Hypothalamus (tissue), 51 donors: ENCODE measurements at regions not wholly inside any gene's neighbourhood (a gene's known extent, or its start where the extent isn't known, plus 50 kb on each side); places are given as distances from the start of the nearest gene placed in this dataset.

ENCODE experiments used
- DNase-seq, 51 donors: peaks; one replicate each; lab custom pipeline; 2025; lab: John Stamatoyannopoulos, UW

DNA sequence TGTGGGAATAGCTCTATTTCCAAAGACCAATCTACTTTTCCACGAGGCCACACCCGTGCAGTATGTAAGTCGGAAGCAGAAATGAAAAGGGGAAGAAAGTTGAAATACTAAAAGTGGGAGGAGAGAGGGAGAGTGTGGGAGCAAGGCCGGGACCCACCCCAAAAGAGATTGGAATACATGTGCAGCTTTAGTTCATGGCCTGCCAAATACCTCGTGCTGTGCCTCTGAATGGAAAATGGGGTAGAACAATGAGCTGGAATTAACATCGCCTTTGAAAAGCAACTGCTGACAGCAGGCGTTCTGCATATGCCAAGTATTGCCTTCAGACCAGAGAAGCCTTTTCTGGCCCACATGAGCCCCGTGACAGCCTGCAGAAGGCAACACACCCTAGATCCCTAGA, 155.6 kb downstream of the CD83 start:
- DNase-seq, result no peak

- no peak for DNase-seq
These were observed 156.4 kb downstream of the CD83 start for GRCh38 chr6:14274016-14274415.

DNA sequence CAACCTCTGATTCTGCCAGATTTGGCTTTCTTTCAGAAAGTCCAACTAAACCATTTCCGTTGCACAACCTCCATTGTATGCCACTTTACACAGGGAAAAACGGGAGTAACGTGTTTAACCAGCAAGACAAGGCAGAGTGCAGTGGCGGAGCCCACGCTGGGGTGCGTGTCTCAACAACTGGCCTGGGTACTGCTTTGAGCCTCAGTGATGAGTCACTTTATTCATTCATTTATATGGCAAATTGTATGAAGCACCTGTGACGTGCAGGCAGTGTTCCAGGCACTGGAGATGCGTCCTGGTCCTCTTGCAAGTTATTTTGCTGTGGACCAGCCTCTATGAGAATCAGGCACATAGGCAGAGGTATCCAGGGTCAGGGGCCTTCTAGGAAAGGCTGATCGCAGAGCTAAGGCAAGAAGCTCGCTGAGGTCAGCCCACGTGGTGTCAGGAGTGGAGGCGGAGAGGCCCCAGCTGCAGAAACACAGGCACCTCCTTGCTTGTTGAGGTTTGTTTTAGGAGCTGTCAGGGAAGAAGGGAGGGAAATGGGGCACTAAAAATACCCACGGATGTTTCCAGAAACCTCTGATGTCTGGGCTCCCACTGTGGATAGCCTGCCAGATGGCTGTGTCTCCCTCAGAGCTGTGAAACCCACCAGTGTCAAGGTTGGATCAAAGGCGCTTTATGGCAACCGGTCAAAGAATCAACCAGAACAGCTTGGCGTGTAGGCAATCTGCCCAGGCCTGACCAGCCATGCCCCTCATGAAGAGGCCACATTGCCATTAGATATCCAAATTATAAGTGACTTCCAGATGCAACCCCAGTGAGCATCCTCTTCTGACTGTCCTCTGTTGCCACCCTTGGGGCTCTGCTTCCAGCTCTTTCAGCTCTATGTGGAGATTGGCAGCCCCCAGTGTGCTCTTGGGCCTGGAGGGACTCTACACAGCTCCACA, 157.2 kb downstream of the CD83 start:
- DNase-seq, result peak in 2 of 51 donors; percentile 19 to 36

- DNase-seq, result peak in 15 of 51 donors; percentile 7 to 55 (median 16)
These were observed 157.9 kb downstream of the CD83 start for GRCh38 chr6:14275493-14275851.

DNA sequence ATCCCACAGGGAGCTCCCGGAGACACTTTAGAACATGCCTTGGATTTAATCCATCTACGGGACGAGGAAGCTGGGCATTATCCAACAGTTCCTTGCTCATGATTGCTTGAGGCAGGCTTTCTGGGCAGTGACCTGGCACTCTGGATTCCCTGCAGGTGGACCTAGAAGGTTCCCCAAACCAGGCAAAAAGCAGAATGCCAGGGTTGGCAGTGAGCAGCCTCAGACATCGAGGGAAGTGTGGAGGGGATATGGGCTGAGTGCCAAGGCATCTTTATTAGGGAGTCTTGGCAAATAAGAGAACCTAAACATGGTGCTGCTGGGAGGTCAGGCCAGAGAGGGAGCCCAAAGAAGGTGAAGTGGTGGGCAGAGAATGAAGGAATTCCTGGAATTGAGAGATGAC, 158.5 kb downstream of the CD83 start:
- DNase-seq, result no peak

- peak in 1 of 51 donors; percentile 21 for DNase-seq
These were observed 159.3 kb downstream of the CD83 start for GRCh38 chr6:14276667-14277404.

- DNase-seq, result no peak
These were observed 159.9 kb downstream of the CD83 start for GRCh38 chr6:14277405-14277930.

- DNase-seq, result no peak
These were observed 160.4 kb downstream of the CD83 start for GRCh38 chr6:14278006-14278405.

DNA sequence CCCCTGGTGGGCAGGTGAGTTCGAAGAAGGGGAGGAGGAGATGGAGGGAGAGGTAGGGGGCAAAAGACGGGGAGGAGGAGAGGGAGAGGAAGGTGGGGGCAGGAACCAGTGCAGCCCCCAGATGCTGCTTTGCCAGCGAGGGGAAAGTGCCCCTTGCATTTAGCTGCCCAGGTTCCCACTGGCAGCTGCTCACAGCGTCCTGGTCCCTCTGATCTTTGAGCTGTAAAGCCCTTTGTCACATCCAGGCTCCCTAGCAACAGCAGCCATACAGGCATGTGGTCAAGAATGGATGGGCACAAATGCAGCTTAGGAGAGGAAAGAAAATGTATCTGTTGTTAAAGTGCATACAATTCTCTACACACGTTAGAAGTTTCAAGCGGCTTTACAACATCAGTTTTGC, 160.9 kb downstream of the CD83 start:
- no peak for DNase-seq

- no peak for DNase-seq
These were observed 162.5 kb downstream of the CD83 start for GRCh38 chr6:14280006-14280510.

- DNase-seq, result no peak
These were observed 163.3 kb downstream of the CD83 start for GRCh38 chr6:14280766-14281293.

DNA sequence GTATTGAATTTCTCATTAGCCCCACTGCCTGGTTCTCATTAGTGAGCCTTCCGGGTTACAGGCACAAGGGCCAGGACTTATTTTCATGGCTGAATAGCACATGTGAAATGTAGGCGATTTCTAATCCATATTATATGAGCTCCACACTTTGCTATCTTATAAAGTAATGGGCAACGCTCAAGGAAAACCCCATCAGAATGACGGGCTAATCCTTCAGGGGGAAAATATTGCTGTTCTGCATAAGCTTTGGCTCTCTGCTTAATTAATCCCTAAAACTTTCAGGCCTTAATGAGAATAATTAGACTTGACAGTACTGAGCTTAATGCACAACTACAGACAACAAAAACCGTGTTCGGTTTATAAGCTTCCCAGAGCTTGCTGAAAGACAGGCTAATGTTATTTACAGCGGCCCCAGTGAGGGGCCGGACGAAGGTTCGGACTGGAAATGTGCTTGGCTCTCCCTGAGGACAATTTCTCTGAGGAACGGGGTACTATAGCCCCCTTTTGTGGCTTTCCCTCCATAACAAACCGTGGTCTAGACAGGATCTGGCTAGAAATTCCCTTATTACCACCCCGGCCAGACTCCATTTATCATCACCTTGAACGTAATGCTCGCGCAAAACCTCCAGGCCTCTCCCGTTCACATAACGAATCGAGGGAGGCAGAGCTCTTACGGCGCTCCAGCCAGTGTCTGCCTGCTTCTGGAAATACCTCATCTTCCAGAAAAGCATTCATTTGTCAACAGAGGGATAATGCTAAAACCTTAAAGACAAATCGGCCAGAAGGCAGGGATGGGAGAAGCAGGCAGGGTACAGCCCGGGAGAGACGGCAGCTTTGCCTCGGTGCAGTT, 164.5 kb downstream of the CD83 start:
- no peak for DNase-seq

GRCh38 chr6:14282854-14283505, 165.4 kb downstream of the CD83 start:
- DNase-seq, result no peak

- no peak for DNase-seq
These were observed 166.1 kb downstream of the CD83 start for GRCh38 chr6:14283600-14284235.

DNA sequence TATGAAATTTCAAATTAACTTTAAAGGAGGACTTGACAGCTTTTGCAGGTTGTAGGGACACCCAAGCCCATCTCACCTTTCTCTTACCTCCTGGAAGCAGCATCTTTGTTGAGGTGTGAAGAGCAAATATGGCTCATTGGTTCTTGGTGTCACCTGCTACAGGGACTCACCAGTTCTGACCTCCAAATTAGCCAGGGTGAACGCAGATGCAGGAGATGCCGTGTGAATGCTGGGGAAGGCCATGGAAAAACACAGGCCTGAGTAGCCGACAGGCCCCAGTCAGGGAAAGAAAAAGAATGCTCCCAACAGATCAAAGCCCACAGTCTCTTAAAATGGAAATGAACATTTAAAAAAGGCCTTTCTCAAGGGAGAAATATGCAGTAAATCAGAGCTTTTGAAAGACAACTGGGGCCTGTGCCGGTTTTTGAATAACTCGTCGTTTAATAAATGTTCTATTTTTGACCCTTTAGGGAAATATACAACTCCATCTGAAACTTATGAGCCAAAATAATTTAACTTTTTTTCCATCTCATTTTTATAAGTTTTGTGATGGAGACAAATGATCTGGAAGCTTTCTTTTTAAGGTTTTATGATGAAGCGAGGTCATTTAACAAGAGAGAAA, 167.5 kb downstream of the CD83 start:
- DNase-seq, result no peak

GRCh38 chr6:14286144-14286543, 168.6 kb downstream of the CD83 start:
- no peak for DNase-seq

GRCh38 chr6:14286634-14287428, 169.3 kb downstream of the CD83 start:
- no peak for DNase-seq

- no peak for DNase-seq
These were observed 170.1 kb downstream of the CD83 start for GRCh38 chr6:14287707-14288106.
